Lower leg skin (tissue), 3 donors: ENCODE measurements at regions not wholly inside any gene's neighbourhood (a gene's known extent, or its start where the extent isn't known, plus 50 kb on each side); places are given as distances from the start of the nearest gene placed in this dataset.

Experiments
- CTCF ChIP-seq, 3 donors: fragments of 450-650 bp; IDR thresholded peaks; one replicate each; pipeline ENCODE4 v1.5.1; 2016; ENCODE audit warnings: antibody characterized with exemption in 3 of 3, mild to moderate bottlenecking in 3 of 3, moderate library complexity in 2 of 3
- POLR2A ChIP-seq, 2 donors: fragments of 450-650 bp; IDR thresholded peaks; one replicate each; pipeline ENCODE4 v1.6.1; 2016 to 2017; ENCODE audit warnings: antibody characterized with exemption in 2 of 2, mild to moderate bottlenecking in 1 of 2, moderate library complexity in 1 of 2

GRCh38 chr6:61210549-61210948, 1075.5 kb downstream of the KHDRBS2 start:
- TF ChIP-seq CTCF (IDR thresholded peaks at IDR 0.05) (no peak), POLR2A (IDR thresholded peaks at IDR 0.05) (no peak)
